Naive thymus-derived CD4-positive, alpha-beta T cell (primary cell): ENCODE measurements at regions not wholly inside any gene's neighbourhood (a gene's known extent, or its start where the extent isn't known, plus 50 kb on each side); places are given as distances from the start of the nearest gene placed in this dataset.

Source experiments
- ATAC-seq: fragments of 150-1000 bp; cut with Tn5 transposase; 2 replicates; pipeline ENCODE4 v1.10.0; 2021; ENCODE audit warnings: mild to moderate bottlenecking, moderate library complexity
- CTCF ChIA-PET: fragments of 350-600 bp; sonication (Branson Sonifier 250); formaldehyde crosslinking; loops from one replicate; lab custom pipeline; 2021; ENCODE audit warnings: antibody characterized with exemption; lab: Charles Lee
- POLR2A ChIA-PET: fragments of 350-600 bp; sonication (Branson Sonifier 250); formaldehyde crosslinking; loops from one replicate; lab custom pipeline; 2021; ENCODE audit warnings: antibody characterized with exemption, inconsistent platforms; lab: Charles Lee
- DNase-seq, 9 donors: peaks; one replicate each; pipeline versions ENCODE4 v3.0.0 to v3.0.0-alpha.2; 2020 to 2022; ENCODE audit warnings: mixed read lengths in 1 of 9
- H3K27ac ChIP-seq: one replicate; pipeline ENCODE4 v1.7.0; 2013; ENCODE audit warnings: mild to moderate bottlenecking, low read depth, low read length, moderate library complexity
- H3K27me3 ChIP-seq, 2 donors: one replicate each; pipeline ENCODE4 v1.7.0; 2013; ENCODE audit warnings: low read length in 2 of 2, mild to moderate bottlenecking in 2 of 2, moderate library complexity in 2 of 2; ENCODE audit not compliant: control insufficient read depth in 2 of 2, insufficient read depth in 2 of 2
- H3K36me3 ChIP-seq, 3 experiments: 1 replicate in 2 of 3; 2 replicates in 1 of 3; pipeline ENCODE4 v1.7.0; 2013; ENCODE audit warnings: low read length in 3 of 3, mild to moderate bottlenecking in 3 of 3, moderate library complexity in 1 of 3; ENCODE audit not compliant: insufficient read depth in 3 of 3, control insufficient read depth in 2 of 3
- H3K4me1 ChIP-seq, 2 donors: one replicate each; pipeline ENCODE4 v1.7.0; 2013; ENCODE audit warnings: low read length in 2 of 2, mild to moderate bottlenecking in 2 of 2, moderate library complexity in 1 of 2; ENCODE audit not compliant: control insufficient read depth in 2 of 2, insufficient read depth in 2 of 2
- H3K4me3 ChIP-seq: 2 replicates; pipeline ENCODE4 v1.7.0; 2013; ENCODE audit warnings: mild to moderate bottlenecking, low read length
- H3K9me3 ChIP-seq, 3 experiments: 1 replicate in 2 of 3; 2 replicates in 1 of 3; pipeline ENCODE4 v1.7.0; 2013; ENCODE audit warnings: low read length in 3 of 3; ENCODE audit not compliant: control insufficient read depth in 2 of 3
- H3K27ac Mint-ChIP-seq, 9 donors: one replicate each; pipeline ENCODE4 v1.8.0; 2020 to 2022; ENCODE audit warnings: mixed read lengths in 9 of 9, mild to moderate bottlenecking in 8 of 9, moderate library complexity in 5 of 9, inconsistent platforms in 2 of 9
- H3K27me3 Mint-ChIP-seq, 5 donors: one replicate each; pipeline ENCODE4 v1.8.0; 2021 to 2022; ENCODE audit warnings: mixed read lengths in 5 of 5, mild to moderate bottlenecking in 1 of 5
- H3K36me3 Mint-ChIP-seq, 5 donors: one replicate each; pipeline ENCODE4 v1.8.0; 2020 to 2022; ENCODE audit warnings: mixed read lengths in 5 of 5, mild to moderate bottlenecking in 3 of 5, inconsistent platforms in 1 of 5
- H3K4me1 Mint-ChIP-seq, 7 donors: one replicate each; pipeline ENCODE4 v1.8.0; 2020 to 2022; ENCODE audit warnings: mixed read lengths in 7 of 7, mild to moderate bottlenecking in 3 of 7, inconsistent platforms in 1 of 7
- H3K4me3 Mint-ChIP-seq, 10 donors: one replicate each; pipeline ENCODE4 v1.8.0; 2020 to 2022; ENCODE audit warnings: mild to moderate bottlenecking in 10 of 10, mixed read lengths in 10 of 10, moderate library complexity in 6 of 10, inconsistent platforms in 2 of 10
- H3K9me3 Mint-ChIP-seq, 11 donors: one replicate each; pipeline ENCODE4 v1.8.0; 2020 to 2022; ENCODE audit warnings: mixed read lengths in 11 of 11, mild to moderate bottlenecking in 4 of 11, inconsistent platforms in 1 of 11, moderate library complexity in 1 of 11
- intact Hi-C, 2 donors: fragments of 100-400 bp; cut with micrococcal nuclease; formaldehyde crosslinking; loops; one replicate each; pipeline ENCODE4 v1.15.1; 2023

GRCh38 chr1:30638811-30639210 lies 84.6 kb downstream of the MATN1 start:
- H3K9me3 ChIP-seq: no peaks in the 10 kb centered on the region
- ATAC-seq (no peak), DNase-seq (no peak)
- Mint-ChIP-seq H3K9me3 (no peaks in the 10 kb centered on the region), H3K4me1 (no peaks in the 10 kb centered on the region), H3K27ac (no peak overlapping the region), H3K4me3 (no peak overlapping the region), H3K36me3 (no peaks in the 10 kb centered on the region), H3K27me3 (peaks cover 4 to 19% (median 9%) of the 10 kb centered on the region in 5 donors)
- H3K27me3 ChIP-seq: no peaks in the 10 kb centered on the region
- intact Hi-C loops: no loop called here
- POLR2A ChIA-PET: no interaction called here
- H3K4me3 ChIP-seq: no peak overlapping the region
- CTCF ChIA-PET: no interaction called here
- H3K36me3 ChIP-seq: no peaks in the 10 kb centered on the region
- H3K4me1 ChIP-seq: no peaks in the 10 kb centered on the region
- H3K27ac ChIP-seq: no peak overlapping the region

- intact Hi-C loops: no loop called here
- H3K27ac Mint-ChIP-seq: no peak overlapping the region
- no peak for ATAC-seq
- no peak overlapping the region for H3K27ac ChIP-seq
- no peak for DNase-seq
- no peaks in the 10 kb centered on the region for H3K4me1 ChIP-seq
- POLR2A ChIA-PET: no interaction called here
- no peaks in the 10 kb centered on the region for H3K9me3 ChIP-seq
- no peaks in the 10 kb centered on the region for H3K4me1 Mint-ChIP-seq
- CTCF ChIA-PET: no interaction called here
- H3K36me3 ChIP-seq: no peaks in the 10 kb centered on the region
- no peak overlapping the region for H3K4me3 ChIP-seq
- H3K27me3 ChIP-seq: no peaks in the 10 kb centered on the region
- no peak overlapping the region for H3K4me3 Mint-ChIP-seq
- H3K36me3 Mint-ChIP-seq: no peaks in the 10 kb centered on the region
- H3K27me3 Mint-ChIP-seq: peaks cover 0 to 14% (median 8%) of the 10 kb centered on the region in 5 donors
- no peaks in the 10 kb centered on the region for H3K9me3 Mint-ChIP-seq
Observed at GRCh38 chr1:30638086-30638485, 85.3 kb downstream of the MATN1 start.

GRCh38 chr1:30637183-30637980 lies 86.0 kb downstream of the MATN1 start:
- H3K27me3 Mint-ChIP-seq: peaks cover 3 to 13% (median 5%) of the 10 kb centered on the region in 5 donors

GRCh38 chr1:30636621-30637020 lies 86.8 kb downstream of the MATN1 start:
- H3K4me1 ChIP-seq: no peaks in the 10 kb centered on the region
- no peaks in the 10 kb centered on the region for H3K9me3 ChIP-seq
- peaks cover 0 to 12% (median 6%) of the 10 kb centered on the region in 5 donors for H3K27me3 Mint-ChIP-seq
- H3K27me3 ChIP-seq: no peaks in the 10 kb centered on the region
- no peaks in the 10 kb centered on the region for H3K9me3 Mint-ChIP-seq
- DNase-seq (no peak), ATAC-seq (no peak)
- H3K27ac Mint-ChIP-seq: no peak overlapping the region
- H3K4me3 Mint-ChIP-seq: no peak overlapping the region
- H3K27ac ChIP-seq: no peak overlapping the region
- ChIA-PET POLR2A (no interaction called here), CTCF (no interaction called here)
- intact Hi-C loops: no loop called here
- no peaks in the 10 kb centered on the region for H3K4me1 Mint-ChIP-seq
- H3K4me3 ChIP-seq: no peak overlapping the region
- H3K36me3 Mint-ChIP-seq: no peaks in the 10 kb centered on the region
- H3K36me3 ChIP-seq: no peaks in the 10 kb centered on the region

More at GRCh38 chr1:30637183-30637980, 86.0 kb downstream of the MATN1 start:
- no peaks in the 10 kb centered on the region for H3K9me3 ChIP-seq
- no peaks in the 10 kb centered on the region for H3K4me1 ChIP-seq
- ATAC-seq: no peak
- Mint-ChIP-seq H3K27ac (no peak overlapping the region), H3K36me3 (no peaks in the 10 kb centered on the region), H3K4me3 (no peak overlapping the region), H3K9me3 (no peaks in the 10 kb centered on the region), H3K4me1 (no peaks in the 10 kb centered on the region)
- H3K27me3 ChIP-seq: no peaks in the 10 kb centered on the region
- intact Hi-C loops: no loop called here
- CTCF ChIA-PET: no interaction called here
- no peak overlapping the region for H3K4me3 ChIP-seq
- no peak for DNase-seq
- POLR2A ChIA-PET: no interaction called here
- H3K36me3 ChIP-seq: no peaks in the 10 kb centered on the region
- H3K27ac ChIP-seq: no peak overlapping the region

- DNase-seq (no peak), ATAC-seq (no peak)
- Histone ChIP-seq H3K4me1 (no peaks in the 10 kb centered on the region), H3K27ac (no peak overlapping the region), H3K4me3 (no peak overlapping the region), H3K27me3 (no peaks in the 10 kb centered on the region), H3K36me3 (no peaks in the 10 kb centered on the region), H3K9me3 (no peaks in the 10 kb centered on the region)
- H3K4me3 Mint-ChIP-seq: no peak overlapping the region
- POLR2A ChIA-PET: no interaction called here
- peaks cover 0 to 1% (median 0%) of the 10 kb centered on the region in 11 donors for H3K9me3 Mint-ChIP-seq
- no peaks in the 10 kb centered on the region for H3K36me3 Mint-ChIP-seq
- intact Hi-C loops: no loop called here
- H3K27ac Mint-ChIP-seq: no peak overlapping the region
- no peaks in the 10 kb centered on the region for H3K4me1 Mint-ChIP-seq
- peaks cover 0 to 16% (median 6%) of the 10 kb centered on the region in 5 donors for H3K27me3 Mint-ChIP-seq
- CTCF ChIA-PET: no interaction called here
Observed at GRCh38 chr1:30635391-30635975, 87.9 kb downstream of the MATN1 start.

- Histone ChIP-seq H3K4me3 (no peak overlapping the region), H3K36me3 (no peaks in the 10 kb centered on the region), H3K27me3 (no peaks in the 10 kb centered on the region), H3K9me3 (no peaks in the 10 kb centered on the region), H3K4me1 (no peaks in the 10 kb centered on the region), H3K27ac (no peak overlapping the region)
- Mint-ChIP-seq H3K9me3 (peaks cover 0 to 1% (median 0%) of the 10 kb centered on the region in 11 donors), H3K36me3 (no peaks in the 10 kb centered on the region), H3K27ac (no peak overlapping the region), H3K4me3 (no peak overlapping the region), H3K4me1 (no peaks in the 10 kb centered on the region), H3K27me3 (peaks cover under 1 to 16% (median 6%) of the 10 kb centered on the region in 5 donors)
- ChIA-PET POLR2A (no interaction called here), CTCF (no interaction called here)
- DNase-seq: no peak
- intact Hi-C loops: no loop called here
- ATAC-seq: no peak
Observed at GRCh38 chr1:30634507-30634906, 88.9 kb downstream of the MATN1 start.

- POLR2A ChIA-PET: no interaction called here
Observed at GRCh38 chr1:30633294-30633693, 90.1 kb downstream of the MATN1 start.

More at GRCh38 chr1:30633294-30633693, 90.1 kb downstream of the MATN1 start:
- Histone ChIP-seq H3K9me3 (no peaks in the 10 kb centered on the region), H3K27me3 (no peaks in the 10 kb centered on the region), H3K4me3 (no peak overlapping the region), H3K4me1 (no peaks in the 10 kb centered on the region), H3K36me3 (no peaks in the 10 kb centered on the region), H3K27ac (no peak overlapping the region)
- Mint-ChIP-seq H3K9me3 (peaks cover 0 to 2% (median 0%) of the 10 kb centered on the region in 11 donors), H3K36me3 (no peaks in the 10 kb centered on the region), H3K4me1 (no peaks in the 10 kb centered on the region), H3K27ac (no peak overlapping the region), H3K27me3 (peaks cover 4 to 27% (median 17%) of the 10 kb centered on the region in 5 donors), H3K4me3 (no peak overlapping the region)
- intact Hi-C loops: no loop called here
- DNase-seq: no peak
- no peak for ATAC-seq
- CTCF ChIA-PET: no interaction called here
